ENCODE measurements at regions not wholly inside any gene's neighbourhood (a gene's known extent, or its start where the extent isn't known, plus 50 kb on each side); places are given as distances from the start of the nearest gene placed in this dataset.

GRCh38 chr22:31029276-31029675, 51.8 kb upstream of the SMTN start:
- no peaks in the 10 kb centered on the region for H3K9me3 Mint-ChIP-seq
- H3K27me3 ChIP-seq (ENCODE audit: control insufficient read depth in 1 of 2, insufficient read depth in 2 of 2, low read length in 2 of 2) = no peaks in the 10 kb centered on the region
- CTCF ChIA-PET = no interaction called here
- intact Hi-C loops (cut with DNase I, micrococcal nuclease) = no loop called here
- no peak overlapping the region for H3K27ac Mint-ChIP-seq
- no peaks in the 10 kb centered on the region for H3K9me3 ChIP-seq (ENCODE audit: control insufficient read depth in 1 of 2, insufficient read depth in 1 of 2, low read length in 2 of 2)
- no peak overlapping the region for H3K4me3 ChIP-seq (ENCODE audit: low read length)
- no peaks in the 10 kb centered on the region for H3K4me1 ChIP-seq (ENCODE audit: insufficient read depth, low read length)
- no peak overlapping the region for H3K27ac ChIP-seq (ENCODE audit: low read depth in 1 of 2, low read length in 2 of 2)
- no peaks in the 10 kb centered on the region for H3K27me3 Mint-ChIP-seq
- H3K36me3 Mint-ChIP-seq (ENCODE audit: low read depth) = no peaks in the 10 kb centered on the region
- H3K4me1 Mint-ChIP-seq (ENCODE audit: low read depth) = no peaks in the 10 kb centered on the region
- ATAC-seq (ENCODE audit: poor library complexity) (no peak), DNase-seq (no peak)
- POLR2A ChIA-PET = interaction anchor here (1.3 kb wide), 1 partner anchor 60 kb away, joined by 3 read pairs; the partner anchor contains the start of genes MORC2 and TUG1
- no peak overlapping the region for H3K4me3 Mint-ChIP-seq
- no peak for TF ChIP-seq CTCF (IDR thresholded peaks at IDR 0.05)
- H3K36me3 ChIP-seq (ENCODE audit: insufficient read depth, low read length) = no peaks in the 10 kb centered on the region

Measured in CD4-positive, alpha-beta T cell (primary cell).